GM12878 (cell line): ENCODE measurements at regions not wholly inside any gene's neighbourhood (a gene's known extent, or its start where the extent isn't known, plus 50 kb on each side); places are given as distances from the start of the nearest gene placed in this dataset.
A peak's percentile ranks its signal among the peaks of the same experiment; 100 is the strongest.

Source experiments
- BHLHE40 ChIP-seq, 2 experiments: fragments of 450-650 bp in 1 of 2; IDR thresholded peaks; 2 replicates each; pipeline ENCODE4 v1.6.1; 2011 to 2017; ENCODE audit warnings: low read depth in 2 of 2, borderline replicate concordance in 1 of 2, improper control_type of control experiment in 1 of 2, low read length in 1 of 2, mild to moderate bottlenecking in 1 of 2
- E4F1 ChIP-seq: fragments of 450-650 bp; IDR thresholded peaks from 2 replicates; pipeline ENCODE4 v1.6.1; 2018; ENCODE audit warnings: borderline replicate concordance, mild to moderate bottlenecking; ENCODE audit not compliant: partially characterized antibody
- EED ChIP-seq: sonication (generic); IDR thresholded peaks from 2 replicates; pipeline ENCODE4 v1.6.1; 2016; ENCODE audit warnings: antibody characterized with exemption, low read depth
- ETV6 ChIP-seq, 2 experiments: fragments of 450-650 bp in 1 of 2; IDR thresholded peaks in 1 of 2; conservative IDR thresholded peaks in 1 of 2; 2 replicates each; pipeline ENCODE4 v1.6.1; 2014; ENCODE audit warnings: antibody characterized with exemption in 1 of 2, borderline replicate concordance in 1 of 2, low read depth in 1 of 2, mild to moderate bottlenecking in 1 of 2, moderate library complexity in 1 of 2
- FOS ChIP-seq: IDR thresholded peaks from 3 replicates; pipeline ENCODE4 v1.6.1; 2011; ENCODE audit warnings: borderline replicate concordance; ENCODE audit not compliant: insufficient read length; ENCODE audit errors: extremely low read depth
- MEF2B ChIP-seq: fragments of 450-650 bp; IDR thresholded peaks from 2 replicates; pipeline ENCODE4 v1.6.1; 2018; ENCODE audit warnings: mild to moderate bottlenecking, moderate library complexity; ENCODE audit not compliant: partially characterized antibody, poor library complexity, severe bottlenecking
- NFXL1 ChIP-seq: fragments of 450-650 bp; IDR thresholded peaks from 2 replicates; pipeline ENCODE4 v1.6.1; 2017; ENCODE audit warnings: antibody characterized with exemption, mild to moderate bottlenecking, borderline replicate concordance
- NR2C1 ChIP-seq: fragments of 450-650 bp; IDR thresholded peaks from 2 replicates; pipeline ENCODE4 v1.6.1; 2017; ENCODE audit warnings: antibody characterized with exemption, mild to moderate bottlenecking, moderate library complexity
- RAD21 ChIP-seq: IDR thresholded peaks from 2 replicates; pipeline ENCODE4 v1.6.1; 2011; ENCODE audit warnings: mild to moderate bottlenecking, low read depth, low read length, moderate library complexity; ENCODE audit not compliant: insufficient read depth
- STAT3 ChIP-seq: IDR thresholded peaks from 2 replicates; pipeline ENCODE4 v1.6.1; 2011; ENCODE audit warnings: low read depth, low read length, improper control_type of control experiment
- SUPT20H ChIP-seq: IDR thresholded peaks from 2 replicates; pipeline ENCODE4 v1.6.1; 2011; ENCODE audit warnings: low read depth, mild to moderate bottlenecking, low read length, moderate library complexity, borderline replicate concordance; ENCODE audit not compliant: control insufficient read depth
- ZNF217 ChIP-seq: fragments of 450-650 bp; IDR thresholded peaks from 2 replicates; pipeline ENCODE4 v1.6.1; 2017; ENCODE audit warnings: antibody characterized with exemption, mild to moderate bottlenecking
- ZNF24 ChIP-seq: fragments of 450-650 bp; IDR thresholded peaks from 2 replicates; pipeline ENCODE4 v1.6.1; 2017; ENCODE audit warnings: antibody characterized with exemption, mild to moderate bottlenecking
- ZSCAN29 ChIP-seq: fragments of 450-650 bp; IDR thresholded peaks from 2 replicates; pipeline ENCODE4 v1.6.1; 2017; ENCODE audit warnings: mild to moderate bottlenecking, moderate library complexity
- ZZZ3 ChIP-seq: IDR thresholded peaks from 2 replicates; pipeline ENCODE4 v1.6.1; 2011; ENCODE audit warnings: low read depth; ENCODE audit not compliant: control insufficient read depth, insufficient read length
- TF ChIP-seq, protein P1 (sequence below): fragments of 450-650 bp; IDR thresholded peaks from 2 replicates; pipeline ENCODE4 v1.6.1; 2016; ENCODE audit warnings: mild to moderate bottlenecking
- TF ChIP-seq, protein P2 (sequence below): fragments of 450-650 bp; IDR thresholded peaks from 2 replicates; pipeline ENCODE4 v1.6.1; 2017; ENCODE audit warnings: mild to moderate bottlenecking, moderate library complexity
- TF ChIP-seq, protein P3 (sequence below): fragments of 450-650 bp; IDR thresholded peaks from 2 replicates; pipeline ENCODE4 v1.6.1; 2017; ENCODE audit warnings: mild to moderate bottlenecking, moderate library complexity

- no peak for TF ChIP-seq E4F1
- 0 out of 2 replicates have a peak, but pooled peaks have one; percentile 33 for TF ChIP-seq ZNF24
- 0 out of 2 replicates have a peak, but pooled peaks have one; percentile 0 for TF ChIP-seq RAD21
- TF ChIP-seq, protein P1, sequence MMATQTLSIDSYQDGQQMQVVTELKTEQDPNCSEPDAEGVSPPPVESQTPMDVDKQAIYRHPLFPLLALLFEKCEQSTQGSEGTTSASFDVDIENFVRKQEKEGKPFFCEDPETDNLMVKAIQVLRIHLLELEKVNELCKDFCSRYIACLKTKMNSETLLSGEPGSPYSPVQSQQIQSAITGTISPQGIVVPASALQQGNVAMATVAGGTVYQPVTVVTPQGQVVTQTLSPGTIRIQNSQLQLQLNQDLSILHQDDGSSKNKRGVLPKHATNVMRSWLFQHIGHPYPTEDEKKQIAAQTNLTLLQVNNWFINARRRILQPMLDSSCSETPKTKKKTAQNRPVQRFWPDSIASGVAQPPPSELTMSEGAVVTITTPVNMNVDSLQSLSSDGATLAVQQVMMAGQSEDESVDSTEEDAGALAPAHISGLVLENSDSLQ, result peak; percentile 67
- TF ChIP-seq EED, result 0 out of 2 replicates have a peak, but pooled peaks have one; percentile 45
- 0 out of 4 replicates have a peak, but pooled peaks of 1 of the 2 experiments have one; percentile 15 for TF ChIP-seq ETV6 (conservative IDR thresholded peaks at IDR 0.05 in 1 of 2, IDR thresholded peaks at IDR 0.05 in 1 of 2; ENCODE audit: borderline replicate concordance in 1 of 2, low read depth in 1 of 2)
- peak; percentile 98 for TF ChIP-seq STAT3
- TF ChIP-seq MEF2B, result peak; percentile 81
- no peak for TF ChIP-seq ZSCAN29
- TF ChIP-seq SUPT20H, result no peak
- TF ChIP-seq, protein P2, sequence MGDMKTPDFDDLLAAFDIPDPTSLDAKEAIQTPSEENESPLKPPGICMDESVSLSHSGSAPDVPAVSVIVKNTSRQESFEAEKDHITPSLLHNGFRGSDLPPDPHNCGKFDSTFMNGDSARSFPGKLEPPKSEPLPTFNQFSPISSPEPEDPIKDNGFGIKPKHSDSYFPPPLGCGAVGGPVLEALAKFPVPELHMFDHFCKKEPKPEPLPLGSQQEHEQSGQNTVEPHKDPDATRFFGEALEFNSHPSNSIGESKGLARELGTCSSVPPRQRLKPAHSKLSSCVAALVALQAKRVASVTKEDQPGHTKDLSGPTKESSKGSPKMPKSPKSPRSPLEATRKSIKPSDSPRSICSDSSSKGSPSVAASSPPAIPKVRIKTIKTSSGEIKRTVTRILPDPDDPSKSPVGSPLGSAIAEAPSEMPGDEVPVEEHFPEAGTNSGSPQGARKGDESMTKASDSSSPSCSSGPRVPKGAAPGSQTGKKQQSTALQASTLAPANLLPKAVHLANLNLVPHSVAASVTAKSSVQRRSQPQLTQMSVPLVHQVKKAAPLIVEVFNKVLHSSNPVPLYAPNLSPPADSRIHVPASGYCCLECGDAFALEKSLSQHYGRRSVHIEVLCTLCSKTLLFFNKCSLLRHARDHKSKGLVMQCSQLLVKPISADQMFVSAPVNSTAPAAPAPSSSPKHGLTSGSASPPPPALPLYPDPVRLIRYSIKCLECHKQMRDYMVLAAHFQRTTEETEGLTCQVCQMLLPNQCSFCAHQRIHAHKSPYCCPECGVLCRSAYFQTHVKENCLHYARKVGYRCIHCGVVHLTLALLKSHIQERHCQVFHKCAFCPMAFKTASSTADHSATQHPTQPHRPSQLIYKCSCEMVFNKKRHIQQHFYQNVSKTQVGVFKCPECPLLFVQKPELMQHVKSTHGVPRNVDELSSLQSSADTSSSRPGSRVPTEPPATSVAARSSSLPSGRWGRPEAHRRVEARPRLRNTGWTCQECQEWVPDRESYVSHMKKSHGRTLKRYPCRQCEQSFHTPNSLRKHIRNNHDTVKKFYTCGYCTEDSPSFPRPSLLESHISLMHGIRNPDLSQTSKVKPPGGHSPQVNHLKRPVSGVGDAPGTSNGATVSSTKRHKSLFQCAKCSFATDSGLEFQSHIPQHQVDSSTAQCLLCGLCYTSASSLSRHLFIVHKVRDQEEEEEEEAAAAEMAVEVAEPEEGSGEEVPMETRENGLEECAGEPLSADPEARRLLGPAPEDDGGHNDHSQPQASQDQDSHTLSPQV, result peak; percentile 94; the same call in 1 of the 2 replicates
- TF ChIP-seq, protein P3, sequence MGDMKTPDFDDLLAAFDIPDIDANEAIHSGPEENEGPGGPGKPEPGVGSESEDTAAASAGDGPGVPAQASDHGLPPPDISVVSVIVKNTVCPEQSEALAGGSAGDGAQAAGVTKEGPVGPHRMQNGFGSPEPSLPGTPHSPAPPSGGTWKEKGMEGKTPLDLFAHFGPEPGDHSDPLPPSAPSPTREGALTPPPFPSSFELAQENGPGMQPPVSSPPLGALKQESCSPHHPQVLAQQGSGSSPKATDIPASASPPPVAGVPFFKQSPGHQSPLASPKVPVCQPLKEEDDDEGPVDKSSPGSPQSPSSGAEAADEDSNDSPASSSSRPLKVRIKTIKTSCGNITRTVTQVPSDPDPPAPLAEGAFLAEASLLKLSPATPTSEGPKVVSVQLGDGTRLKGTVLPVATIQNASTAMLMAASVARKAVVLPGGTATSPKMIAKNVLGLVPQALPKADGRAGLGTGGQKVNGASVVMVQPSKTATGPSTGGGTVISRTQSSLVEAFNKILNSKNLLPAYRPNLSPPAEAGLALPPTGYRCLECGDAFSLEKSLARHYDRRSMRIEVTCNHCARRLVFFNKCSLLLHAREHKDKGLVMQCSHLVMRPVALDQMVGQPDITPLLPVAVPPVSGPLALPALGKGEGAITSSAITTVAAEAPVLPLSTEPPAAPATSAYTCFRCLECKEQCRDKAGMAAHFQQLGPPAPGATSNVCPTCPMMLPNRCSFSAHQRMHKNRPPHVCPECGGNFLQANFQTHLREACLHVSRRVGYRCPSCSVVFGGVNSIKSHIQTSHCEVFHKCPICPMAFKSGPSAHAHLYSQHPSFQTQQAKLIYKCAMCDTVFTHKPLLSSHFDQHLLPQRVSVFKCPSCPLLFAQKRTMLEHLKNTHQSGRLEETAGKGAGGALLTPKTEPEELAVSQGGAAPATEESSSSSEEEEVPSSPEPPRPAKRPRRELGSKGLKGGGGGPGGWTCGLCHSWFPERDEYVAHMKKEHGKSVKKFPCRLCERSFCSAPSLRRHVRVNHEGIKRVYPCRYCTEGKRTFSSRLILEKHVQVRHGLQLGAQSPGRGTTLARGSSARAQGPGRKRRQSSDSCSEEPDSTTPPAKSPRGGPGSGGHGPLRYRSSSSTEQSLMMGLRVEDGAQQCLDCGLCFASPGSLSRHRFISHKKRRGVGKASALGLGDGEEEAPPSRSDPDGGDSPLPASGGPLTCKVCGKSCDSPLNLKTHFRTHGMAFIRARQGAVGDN, result 0 out of 2 replicates have a peak, but pooled peaks have one; percentile 41
- TF ChIP-seq NR2C1, result no peak
- TF ChIP-seq BHLHE40 (IDR thresholded peaks at IDR 0.05; ENCODE audit: borderline replicate concordance in 1 of 2, low read depth in 2 of 2, low read length in 1 of 2), result peak; percentile 83 to 86
- TF ChIP-seq NFXL1, result no peak
- TF ChIP-seq FOS, result no peak
- no peak for TF ChIP-seq ZZZ3
- peak; percentile 77; the same call in 1 of the 2 replicates for TF ChIP-seq ZNF217
Observed at GRCh38 chr2:111219285-111219684, 98.6 kb downstream of the BCL2L11 start (continued).
